Gastrocnemius medialis (tissue), 4 donors: ENCODE measurements at regions not wholly inside any gene's neighbourhood (a gene's known extent, or its start where the extent isn't known, plus 50 kb on each side); places are given as distances from the start of the nearest gene placed in this dataset.

ENCODE experiments used
- ATAC-seq, 2 donors: fragments of 150-250 bp; one replicate each; pipeline ENCODE4 v1.9.1; 2016
- DNase-seq, 2 donors: peaks; one replicate each; pipeline ENCODE4 v3.0.0-alpha.2; 2019
- H3K27ac ChIP-seq, 4 donors: fragments of 200-600 bp; sonication (generic); 1 replicate in 1 of 4; 2 replicates in 3 of 4; pipeline ENCODE4 v1.5.1; 2016 to 2018; ENCODE audit warnings: mild to moderate bottlenecking in 2 of 4, moderate library complexity in 1 of 4
- H3K27me3 ChIP-seq, 3 donors: fragments of 200-600 bp; sonication (generic) in 2 of 3; 1 replicate in 1 of 3; 2 replicates in 2 of 3; pipeline versions ENCODE4 v1.5.1 to v1.6.0; 2016 to 2019; ENCODE audit warnings: mild to moderate bottlenecking in 1 of 3, moderate library complexity in 1 of 3
- H3K36me3 ChIP-seq, 2 donors: fragments of 200-600 bp; sonication (generic) in 1 of 2; one replicate each; pipeline ENCODE4 v1.5.1; 2017 to 2018
- H3K4me1 ChIP-seq, 2 donors: fragments of 200-600 bp; sonication (generic) in 1 of 2; one replicate each; pipeline ENCODE4 v1.5.1; 2016 to 2017; ENCODE audit warnings: mild to moderate bottlenecking in 2 of 2
- H3K4me3 ChIP-seq, 4 donors: fragments of 200-600 bp; sonication (generic) in 3 of 4; 1 replicate in 1 of 4; 2 replicates in 3 of 4; pipeline ENCODE4 v1.5.1; 2016 to 2019; ENCODE audit warnings: mild to moderate bottlenecking in 2 of 4
- H3K9me3 ChIP-seq, 3 donors: fragments of 200-600 bp; sonication (generic) in 2 of 3; 1 replicate in 1 of 3; 2 replicates in 2 of 3; pipeline ENCODE4 v1.5.1; 2016 to 2019
- CTCF ChIP-seq, 5 experiments: fragments of 450-650 bp in 3 of 5; fragments of 200-600 bp in 2 of 5; sonication (generic) in 2 of 5; IDR thresholded peaks in 4 of 5; conservative IDR thresholded peaks in 1 of 5; 1 replicate in 4 of 5; 2 replicates in 1 of 5; pipeline ENCODE4 v1.5.1; 2016 to 2019; ENCODE audit warnings: antibody characterized with exemption in 5 of 5, mild to moderate bottlenecking in 3 of 5, moderate library complexity in 3 of 5
- POLR2A ChIP-seq, 2 donors: fragments of 450-650 bp; IDR thresholded peaks; one replicate each; pipeline ENCODE4 v1.6.1; 2017; ENCODE audit warnings: antibody characterized with exemption in 2 of 2, mild to moderate bottlenecking in 2 of 2, moderate library complexity in 2 of 2
- in situ Hi-C, 4 donors: fragments of 200-750 bp; cut with MboI; loops; one replicate each; pipeline versions ENCODE4 v1.15.0 to v1.8.0; 2017; ENCODE audit warnings: low sequenced_read_pairs in 4 of 4
- intact Hi-C: fragments of 100-400 bp; cut with DNase I; formaldehyde crosslinking; loops from one replicate; pipeline ENCODE4 v1.15.1; 2023; ENCODE audit warnings: low total_unique reads

- no peaks in the 10 kb centered on the region for H3K4me1 ChIP-seq
- intact Hi-C loops = no loop called here
- ATAC-seq (no peak), DNase-seq (no peak)
- no peaks in the 10 kb centered on the region for H3K27me3 ChIP-seq
- H3K4me3 ChIP-seq = no peak overlapping the region
- TF ChIP-seq POLR2A (IDR thresholded peaks at IDR 0.05) = no peak
- no peak for TF ChIP-seq CTCF (IDR thresholded peaks at IDR 0.05 in 4 of 5, conservative IDR thresholded peaks at IDR 0.05 in 1 of 5)
- no peaks in the 10 kb centered on the region for H3K36me3 ChIP-seq
- H3K9me3 ChIP-seq = no peaks in the 10 kb centered on the region
- H3K27ac ChIP-seq = no peak overlapping the region
- in situ Hi-C loops = no loop called here
Observed at GRCh38 chr16:62954144-62955032, 918.1 kb upstream of the CDH8 start.

GRCh38 chr16:62950351-62950750 is 914.1 kb upstream of the CDH8 start:
- H3K4me3 ChIP-seq = no peak overlapping the region
- H3K27ac ChIP-seq = no peak overlapping the region
- TF ChIP-seq CTCF (IDR thresholded peaks at IDR 0.05 in 4 of 5, conservative IDR thresholded peaks at IDR 0.05 in 1 of 5) (no peak), POLR2A (IDR thresholded peaks at IDR 0.05) (no peak)
- H3K27me3 ChIP-seq = no peaks in the 10 kb centered on the region
- no peaks in the 10 kb centered on the region for H3K4me1 ChIP-seq
- H3K9me3 ChIP-seq = no peaks in the 10 kb centered on the region
- intact Hi-C loops = no loop called here
- H3K36me3 ChIP-seq = no peaks in the 10 kb centered on the region
- in situ Hi-C loops = no loop called here
- DNase-seq (no peak), ATAC-seq (no peak)

GRCh38 chr16:62940569-62940968 is 904.3 kb upstream of the CDH8 start:
- in situ Hi-C loops = no loop called here
- Histone ChIP-seq H3K4me1 (no peaks in the 10 kb centered on the region), H3K27me3 (no peaks in the 10 kb centered on the region), H3K4me3 (no peak overlapping the region), H3K36me3 (no peaks in the 10 kb centered on the region), H3K27ac (no peak overlapping the region), H3K9me3 (no peaks in the 10 kb centered on the region)
- DNase-seq (no peak), ATAC-seq (no peak)
- intact Hi-C loops = no loop called here
- TF ChIP-seq POLR2A (IDR thresholded peaks at IDR 0.05) = no peak
- TF ChIP-seq CTCF (IDR thresholded peaks at IDR 0.05 in 4 of 5, conservative IDR thresholded peaks at IDR 0.05 in 1 of 5) = no peak

- TF ChIP-seq CTCF (IDR thresholded peaks at IDR 0.05 in 4 of 5, conservative IDR thresholded peaks at IDR 0.05 in 1 of 5) = no peak
- TF ChIP-seq POLR2A (IDR thresholded peaks at IDR 0.05) = no peak
- Histone ChIP-seq H3K4me1 (no peaks in the 10 kb centered on the region), H3K9me3 (no peaks in the 10 kb centered on the region), H3K27me3 (no peaks in the 10 kb centered on the region), H3K36me3 (no peaks in the 10 kb centered on the region), H3K4me3 (no peak overlapping the region), H3K27ac (no peak overlapping the region)
- in situ Hi-C loops = no loop called here
- DNase-seq = no peak
- intact Hi-C loops = no loop called here
- no peak for ATAC-seq
Observed at GRCh38 chr16:62939687-62940086, 903.4 kb upstream of the CDH8 start.
